ENCODE measurements at regions not wholly inside any gene's neighbourhood (a gene's known extent, or its start where the extent isn't known, plus 50 kb on each side); places are given as distances from the start of the nearest gene placed in this dataset.
"Not testable (repeated sequence)": the region's sequence is repeated elsewhere in the genome, so short reads cannot be mapped to it uniquely, and the experiment has no call there.

GRCh38 chr10:123245264-123245663 lies 91.1 kb downstream of the BUB3 start:
- intact Hi-C loops (cut with DNase I) = no loop called here
- Histone ChIP-seq H3K27me3 (no peaks in the 10 kb centered on the region), H3K4me1 (no peaks in the 10 kb centered on the region), H3K4me3 (no peak overlapping the region), H3K27ac (no peak overlapping the region), H3K9me3 (no peaks in the 10 kb centered on the region), H3K36me3 (no peaks in the 10 kb centered on the region)
- no peak for TF ChIP-seq POLR2A (IDR thresholded peaks at IDR 0.05)
- no peak for TF ChIP-seq CTCF (IDR thresholded peaks at IDR 0.05)
- WGBS, 2 donors = 90 to 91% methylated on average over 9 of the region's 9 CpGs
- no peak for DNase-seq

- intact Hi-C loops (cut with DNase I) = no loop called here
- no peak for DNase-seq
- H3K4me3 ChIP-seq = no peak overlapping the region
- no peaks in the 10 kb centered on the region for H3K4me1 ChIP-seq
- H3K9me3 ChIP-seq = no peaks in the 10 kb centered on the region
- H3K27me3 ChIP-seq = no peaks in the 10 kb centered on the region
- TF ChIP-seq CTCF (IDR thresholded peaks at IDR 0.05) (no peak), POLR2A (IDR thresholded peaks at IDR 0.05) (no peak)
- no peak overlapping the region for H3K27ac ChIP-seq
- no peaks in the 10 kb centered on the region for H3K36me3 ChIP-seq
- 18 to 50% methylated on average over 1 of the region's 1 CpG for WGBS, 2 donors
Observed at GRCh38 chr10:123249894-123250293, 95.7 kb downstream of the BUB3 start.

GRCh38 chr10:123250640-123251039 lies 96.4 kb downstream of the BUB3 start:
- TF ChIP-seq POLR2A (IDR thresholded peaks at IDR 0.05) (no peak), CTCF (IDR thresholded peaks at IDR 0.05) (no peak)
- intact Hi-C loops (cut with DNase I) = no loop called here
- H3K4me3 ChIP-seq = no peak overlapping the region
- no peaks in the 10 kb centered on the region for H3K36me3 ChIP-seq
- 30 to 63% methylated on average over 4 of the region's 4 CpGs for WGBS, 2 donors
- no peaks in the 10 kb centered on the region for H3K4me1 ChIP-seq
- no peak overlapping the region for H3K27ac ChIP-seq
- no peak for DNase-seq
- no peaks in the 10 kb centered on the region for H3K27me3 ChIP-seq
- no peaks in the 10 kb centered on the region for H3K9me3 ChIP-seq

GRCh38 chr10:123252779-123253178 lies 98.6 kb downstream of the BUB3 start:
- WGBS, 2 donors = 35 to 44% methylated on average over 4 of the region's 4 CpGs
- Histone ChIP-seq H3K27me3 (no peaks in the 10 kb centered on the region), H3K9me3 (no peaks in the 10 kb centered on the region), H3K36me3 (no peaks in the 10 kb centered on the region), H3K4me3 (no peak overlapping the region), H3K4me1 (no peaks in the 10 kb centered on the region), H3K27ac (no peak overlapping the region)
- intact Hi-C loops (cut with DNase I) = no loop called here
- no peak for TF ChIP-seq CTCF (IDR thresholded peaks at IDR 0.05)
- TF ChIP-seq POLR2A (IDR thresholded peaks at IDR 0.05) = no peak
- DNase-seq = no peak

- H3K4me3 ChIP-seq; H3K4me1 ChIP-seq; intact Hi-C loops (cut with DNase I); H3K27ac ChIP-seq; H3K9me3 ChIP-seq; H3K27me3 ChIP-seq; H3K36me3 ChIP-seq; DNase-seq: not testable (repeated sequence)
- WGBS, 2 donors = 74 to 81% methylated on average over 5 of the region's 5 CpGs
Observed at GRCh38 chr10:123254343-123254742, 100.1 kb downstream of the BUB3 start.

- DNase-seq = no peak
- 93 to 94% methylated on average over 13 of the region's 13 CpGs for WGBS, 2 donors
- Histone ChIP-seq H3K36me3 (no peaks in the 10 kb centered on the region), H3K9me3 (no peaks in the 10 kb centered on the region), H3K4me1 (no peaks in the 10 kb centered on the region), H3K27ac (no peak overlapping the region), H3K27me3 (no peaks in the 10 kb centered on the region), H3K4me3 (no peak overlapping the region)
- intact Hi-C loops (cut with DNase I) = no loop called here
- no peak for TF ChIP-seq CTCF (IDR thresholded peaks at IDR 0.05)
- TF ChIP-seq POLR2A (IDR thresholded peaks at IDR 0.05) = no peak
Observed at GRCh38 chr10:123257904-123258456, 103.8 kb downstream of the BUB3 start.

All from esophagus squamous epithelium (tissue), 5 donors.